ENCODE measurements at regions not wholly inside any gene's neighbourhood (a gene's known extent, or its start where the extent isn't known, plus 50 kb on each side); places are given as distances from the start of the nearest gene placed in this dataset.

DNA sequence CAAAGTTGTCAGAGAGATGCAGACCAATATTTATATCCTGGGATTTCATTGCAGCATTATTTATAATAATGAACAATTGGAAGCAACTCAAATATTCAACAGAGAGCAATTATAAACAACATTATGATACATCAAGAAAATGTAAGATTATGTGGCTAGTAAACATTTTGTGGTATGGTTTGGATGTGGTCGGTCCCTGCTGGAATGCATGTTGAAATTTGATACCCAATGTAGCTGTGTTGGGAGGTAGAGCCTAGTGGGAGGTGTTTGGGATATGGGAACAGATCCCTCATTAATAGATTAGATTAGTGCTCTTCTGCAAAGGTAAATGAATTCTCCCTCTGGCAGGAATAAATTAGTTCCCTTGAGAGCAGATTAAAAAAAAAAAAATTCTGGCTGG lies 350.9 kb downstream of the ANKRD30A start:
- TF ChIP-seq, protein P1, sequence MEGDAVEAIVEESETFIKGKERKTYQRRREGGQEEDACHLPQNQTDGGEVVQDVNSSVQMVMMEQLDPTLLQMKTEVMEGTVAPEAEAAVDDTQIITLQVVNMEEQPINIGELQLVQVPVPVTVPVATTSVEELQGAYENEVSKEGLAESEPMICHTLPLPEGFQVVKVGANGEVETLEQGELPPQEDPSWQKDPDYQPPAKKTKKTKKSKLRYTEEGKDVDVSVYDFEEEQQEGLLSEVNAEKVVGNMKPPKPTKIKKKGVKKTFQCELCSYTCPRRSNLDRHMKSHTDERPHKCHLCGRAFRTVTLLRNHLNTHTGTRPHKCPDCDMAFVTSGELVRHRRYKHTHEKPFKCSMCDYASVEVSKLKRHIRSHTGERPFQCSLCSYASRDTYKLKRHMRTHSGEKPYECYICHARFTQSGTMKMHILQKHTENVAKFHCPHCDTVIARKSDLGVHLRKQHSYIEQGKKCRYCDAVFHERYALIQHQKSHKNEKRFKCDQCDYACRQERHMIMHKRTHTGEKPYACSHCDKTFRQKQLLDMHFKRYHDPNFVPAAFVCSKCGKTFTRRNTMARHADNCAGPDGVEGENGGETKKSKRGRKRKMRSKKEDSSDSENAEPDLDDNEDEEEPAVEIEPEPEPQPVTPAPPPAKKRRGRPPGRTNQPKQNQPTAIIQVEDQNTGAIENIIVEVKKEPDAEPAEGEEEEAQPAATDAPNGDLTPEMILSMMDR (IDR thresholded peaks at IDR 0.05) = no peak
- TF ChIP-seq POLR2A (IDR thresholded peaks at IDR 0.05) = no peak

Data from uterus (tissue), 2 donors.